GM19328 (cell line): ENCODE measurements at regions not wholly inside any gene's neighbourhood (a gene's known extent, or its start where the extent isn't known, plus 50 kb on each side); places are given as distances from the start of the nearest gene placed in this dataset.

Experiments
- ATAC-seq: cut with Tn5 transposase; IDR thresholded peaks from one replicate; pipeline ENCODE4 v1.9.1; 2021; ENCODE audit warnings: mild to moderate bottlenecking, moderate library complexity; ENCODE audit not compliant: unreplicated experiment

DNA sequence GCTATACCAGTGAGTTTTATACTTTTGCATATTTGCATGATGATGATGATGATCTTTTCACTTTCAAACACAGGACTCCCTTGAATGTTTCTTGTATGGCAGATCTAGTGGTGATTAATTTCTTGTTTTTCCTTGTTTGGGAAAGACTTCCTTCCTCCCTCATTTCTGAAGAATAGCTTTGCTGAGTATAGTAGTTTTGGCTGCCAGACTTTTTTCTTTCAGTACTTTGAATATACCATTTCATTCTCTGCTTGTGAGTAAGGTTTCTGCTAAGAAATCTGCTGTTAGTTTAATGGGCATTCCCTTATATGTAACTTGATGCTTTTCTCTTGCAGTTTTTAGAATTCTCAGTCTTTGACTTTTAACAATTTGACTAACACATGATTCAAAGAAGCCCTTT is 547.4 kb upstream of the CXADR start:
- ATAC-seq: no peak

DNA sequence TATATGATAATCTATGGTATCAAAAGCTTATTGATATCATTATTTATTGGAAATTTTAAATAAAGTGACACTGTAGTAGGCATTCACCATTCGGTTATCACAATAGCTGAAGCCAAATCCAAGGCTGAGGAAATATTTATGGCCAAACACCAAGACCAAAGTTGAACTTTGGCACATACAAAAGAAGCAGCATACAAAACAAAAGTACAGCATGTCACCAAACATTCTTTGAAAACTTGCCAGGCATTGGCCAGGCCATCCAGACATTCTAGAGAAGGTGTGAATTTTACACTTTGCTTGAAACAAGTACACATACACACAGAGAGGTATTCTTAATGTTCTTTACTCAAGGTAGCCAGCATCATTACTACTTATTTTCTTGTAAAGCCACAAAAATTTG is 544.4 kb upstream of the CXADR start:
- ATAC-seq: no peak

DNA sequence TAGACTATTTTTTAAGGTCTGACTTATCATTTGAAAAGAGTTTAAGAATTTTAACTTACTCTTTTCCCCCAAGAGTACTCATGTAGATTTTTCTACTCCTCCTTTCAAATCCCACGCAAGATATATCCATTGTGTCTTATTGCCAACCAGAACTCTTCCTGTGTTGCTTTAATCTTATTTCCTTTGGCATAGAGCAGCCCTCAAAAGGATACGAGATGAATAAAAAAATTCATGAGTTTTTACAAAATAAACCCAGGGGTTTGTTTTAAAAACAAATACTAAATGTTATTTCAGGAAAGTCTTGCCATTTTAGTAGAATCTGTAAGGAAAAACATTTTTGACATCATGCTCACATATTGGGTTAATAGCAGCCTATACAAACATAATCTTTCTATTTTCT is 543.2 kb upstream of the CXADR start:
- ATAC-seq: no peak

DNA sequence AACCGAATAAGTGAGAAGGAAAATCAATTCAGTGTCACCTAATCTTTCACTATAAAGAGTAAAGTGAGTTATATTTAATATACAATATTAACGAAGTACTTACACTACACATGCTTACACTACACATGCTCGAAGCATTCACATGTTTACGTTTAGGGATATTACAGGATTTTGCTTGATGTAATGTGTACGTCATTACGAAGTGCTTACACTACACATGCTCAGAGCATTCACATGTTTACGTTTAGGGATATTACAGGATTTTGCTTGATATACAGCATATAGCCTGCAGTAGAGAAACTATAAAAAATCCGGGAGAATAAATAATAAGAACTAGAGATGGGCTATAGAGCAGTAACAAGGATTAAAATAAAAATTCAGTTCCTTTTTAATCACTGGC is 538.8 kb upstream of the CXADR start:
- no peak for ATAC-seq

DNA sequence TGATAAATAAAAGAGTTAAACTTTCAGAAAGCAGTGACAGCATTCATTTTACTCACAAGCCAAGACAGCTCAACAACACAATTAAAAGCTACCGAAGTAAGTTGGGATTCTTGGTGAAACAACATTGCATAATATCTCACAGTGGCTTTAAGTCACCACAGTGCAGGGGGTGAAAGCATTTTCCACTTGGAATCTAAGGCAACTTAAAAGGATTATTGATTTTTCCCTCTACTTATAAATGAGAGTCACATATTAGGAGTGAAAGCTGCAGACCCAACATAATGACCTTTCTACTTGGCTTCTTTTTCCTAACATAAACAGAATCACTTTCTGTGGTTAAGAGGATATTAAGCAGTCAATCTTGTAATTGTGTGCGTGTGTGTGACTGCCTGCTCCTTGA is 536.6 kb upstream of the CXADR start:
- no peak for ATAC-seq

DNA sequence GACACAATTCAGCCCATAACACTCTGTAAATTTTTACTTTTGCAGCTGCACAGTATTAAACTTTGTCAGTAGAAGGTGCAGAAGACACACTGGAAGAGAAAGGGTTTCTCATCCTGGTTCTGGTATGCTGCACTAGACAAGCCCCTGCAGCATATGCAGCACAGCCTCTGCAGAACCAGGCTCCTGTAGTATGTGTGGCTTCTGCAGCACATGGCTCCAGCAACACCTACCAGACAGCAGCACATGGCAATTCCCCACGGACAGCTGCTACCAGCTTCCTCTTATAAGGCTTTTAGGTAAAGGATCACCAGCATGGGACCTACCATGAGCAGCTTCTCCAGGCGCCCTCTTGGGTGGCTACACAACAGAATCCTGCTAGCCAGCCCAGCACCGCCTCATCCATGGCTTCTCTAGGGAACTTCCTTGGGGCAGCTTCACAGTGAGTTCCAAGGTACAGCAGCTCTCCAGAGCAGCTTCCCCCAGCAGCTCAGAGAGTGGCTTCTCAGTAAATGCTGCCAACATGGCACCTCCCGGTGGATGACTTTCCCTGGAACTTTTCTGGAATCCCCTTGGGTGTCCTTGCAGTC is 534.4 kb upstream of the CXADR start:
- no peak for ATAC-seq

DNA sequence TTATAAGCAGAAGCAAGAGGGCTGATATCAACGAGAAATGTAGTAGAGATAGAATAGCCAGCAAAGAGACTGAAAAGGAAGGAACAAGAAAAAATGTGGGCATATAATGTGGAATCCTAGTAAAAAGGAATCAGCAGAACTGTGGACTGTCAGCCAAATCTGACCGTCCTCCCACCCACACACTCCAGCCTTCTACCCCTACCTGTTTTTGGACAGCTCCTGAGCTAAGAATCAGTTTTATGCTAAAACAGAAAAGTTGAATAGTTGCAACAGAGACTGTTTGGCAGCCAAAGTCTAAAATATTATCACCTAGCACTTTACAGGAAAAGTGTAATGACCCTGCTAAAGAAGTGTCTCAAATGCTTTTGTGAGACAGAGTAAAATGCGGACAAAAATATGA is 533.3 kb upstream of the CXADR start:
- no peak for ATAC-seq

DNA sequence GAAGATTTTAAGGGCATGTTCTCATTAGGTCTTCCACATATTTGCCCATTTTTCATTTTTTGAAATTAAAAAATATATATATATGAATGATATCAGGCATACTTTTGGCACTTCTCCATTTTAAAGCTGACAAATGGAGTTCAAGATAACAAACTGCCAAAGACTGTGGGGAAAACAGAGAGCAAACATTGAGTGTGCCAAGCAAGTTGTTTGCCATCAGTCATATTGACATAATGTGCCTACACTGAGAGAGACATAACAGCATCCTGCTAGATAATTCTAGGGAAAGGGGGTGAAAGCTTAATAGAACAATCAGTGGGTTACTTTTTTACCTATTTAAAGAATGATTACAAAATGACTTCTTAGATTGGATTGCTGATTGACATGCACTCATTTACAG is 529.4 kb upstream of the CXADR start:
- ATAC-seq: no peak

DNA sequence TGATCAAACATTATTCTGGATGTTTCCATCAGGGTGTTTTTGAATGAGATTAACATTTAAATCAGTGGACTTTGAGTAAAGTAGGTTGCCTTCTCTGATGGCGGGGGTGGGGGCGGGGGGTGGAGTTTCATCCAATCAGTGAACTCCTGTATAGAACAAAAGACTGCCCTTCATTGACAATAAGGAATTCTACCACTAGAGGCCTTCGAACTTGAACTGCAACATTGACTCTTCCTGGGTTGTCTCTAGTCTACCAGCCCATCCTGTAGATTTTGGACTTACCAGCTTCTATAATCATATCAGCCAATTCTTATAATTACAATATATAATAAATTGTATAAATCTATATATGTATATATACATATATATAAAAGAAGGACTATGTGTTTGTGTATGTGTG is 520.4 kb upstream of the CXADR start:
- no peak for ATAC-seq

DNA sequence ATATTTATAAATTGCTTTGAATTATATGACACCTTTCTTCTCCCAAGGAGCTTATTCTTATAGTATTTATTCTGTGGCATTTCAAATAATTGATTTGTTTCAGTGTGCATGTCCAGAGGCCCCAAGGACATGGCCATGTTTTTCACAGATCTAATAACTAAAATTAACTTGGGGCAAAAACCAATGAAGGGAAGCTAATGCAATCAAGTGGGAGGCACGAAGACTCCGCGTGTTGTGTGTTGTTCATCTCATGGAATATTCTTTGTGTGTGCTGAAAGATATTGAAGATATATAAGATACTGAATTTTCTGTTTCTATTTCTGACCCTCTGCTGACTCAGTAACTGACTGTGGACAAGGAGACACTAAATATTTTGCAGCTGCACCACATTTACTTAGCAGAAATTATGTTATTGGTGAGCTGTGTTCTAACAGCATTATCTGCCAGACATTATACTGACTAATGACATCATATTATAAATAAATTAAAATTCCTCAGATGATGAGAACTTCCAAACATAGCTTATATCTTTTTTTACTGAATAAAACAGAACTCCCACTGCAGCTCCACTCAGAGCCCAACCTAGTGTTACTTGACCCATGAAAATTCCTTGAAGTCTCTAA is 519.3 kb upstream of the CXADR start:
- no peak for ATAC-seq

DNA sequence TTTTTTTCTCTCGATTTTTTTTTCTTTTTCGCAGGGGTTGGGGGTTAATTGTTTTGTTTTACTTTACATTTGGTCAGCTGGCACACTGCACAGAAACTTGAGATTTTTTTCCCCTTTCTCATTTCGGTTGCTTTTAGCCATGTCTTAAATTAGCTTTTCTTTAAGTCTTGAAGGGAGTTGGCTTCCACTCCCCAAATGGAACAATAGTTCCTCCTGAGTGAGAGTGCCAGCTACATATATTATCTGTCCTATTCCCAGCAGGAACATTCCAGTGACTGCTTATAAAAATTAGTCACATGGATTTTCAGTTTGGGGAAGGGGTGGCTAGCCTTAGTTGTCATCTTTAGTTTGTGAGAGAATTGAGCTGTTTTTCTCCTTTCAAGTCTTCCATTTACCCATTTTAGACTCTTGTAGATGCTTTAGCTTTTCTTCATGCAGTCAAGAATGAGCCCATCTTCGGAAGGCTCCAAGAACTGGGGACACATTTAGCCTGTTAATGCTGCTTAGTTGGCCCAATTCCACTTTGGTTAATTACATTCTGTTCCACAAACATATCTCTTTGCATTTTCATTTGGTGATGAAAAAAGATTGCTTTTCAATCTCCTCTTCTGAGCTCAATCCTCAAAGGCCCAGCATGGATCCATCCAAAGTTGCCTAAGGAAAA is 510.1 kb upstream of the CXADR start:
- ATAC-seq: no peak

DNA sequence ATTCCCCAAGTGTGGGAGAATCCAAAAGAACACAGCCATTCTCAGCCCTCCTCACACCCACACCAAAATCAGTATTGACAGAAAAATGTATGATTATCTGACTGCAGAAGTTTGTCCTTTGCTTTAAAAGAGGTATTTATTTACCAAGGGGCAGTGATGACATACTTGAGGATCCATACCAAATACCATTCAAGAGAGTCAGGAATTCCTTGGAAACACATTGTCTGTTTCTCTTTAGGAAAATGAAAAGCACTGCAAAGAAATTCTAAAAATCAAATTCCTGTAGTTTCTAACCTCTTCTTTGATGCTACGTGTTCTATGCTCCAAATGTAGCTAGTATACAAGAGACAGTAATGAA is 509.6 kb upstream of the CXADR start:
- ATAC-seq: no peak

DNA sequence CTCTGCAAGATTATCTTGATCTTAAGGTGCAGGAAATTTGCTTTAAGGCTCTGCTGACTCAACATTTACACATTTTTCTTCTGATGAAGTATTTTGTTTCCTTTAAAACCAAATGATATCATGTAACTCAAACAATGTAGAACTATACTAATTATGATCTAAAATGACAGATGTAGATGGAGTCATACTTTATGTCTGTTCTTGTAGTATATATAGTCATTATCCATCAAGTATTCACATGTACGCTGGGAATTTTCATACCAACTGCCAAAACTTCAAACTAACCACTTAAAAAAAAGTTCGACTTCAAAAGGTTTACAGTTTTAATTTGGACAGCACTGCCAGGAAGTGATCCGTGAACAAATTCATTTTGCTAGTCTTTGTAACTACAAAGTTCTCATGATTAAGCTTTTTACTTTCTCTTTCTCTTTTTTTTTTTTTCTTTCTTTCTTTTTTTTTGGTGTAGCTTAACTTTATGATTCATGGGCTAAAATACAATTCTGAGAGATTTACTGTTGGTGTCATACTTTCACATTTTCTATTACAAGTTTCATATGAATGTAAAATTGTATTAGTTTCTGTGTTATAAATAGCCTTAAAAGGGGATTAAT is 509.0 kb upstream of the CXADR start:
- ATAC-seq: no peak

DNA sequence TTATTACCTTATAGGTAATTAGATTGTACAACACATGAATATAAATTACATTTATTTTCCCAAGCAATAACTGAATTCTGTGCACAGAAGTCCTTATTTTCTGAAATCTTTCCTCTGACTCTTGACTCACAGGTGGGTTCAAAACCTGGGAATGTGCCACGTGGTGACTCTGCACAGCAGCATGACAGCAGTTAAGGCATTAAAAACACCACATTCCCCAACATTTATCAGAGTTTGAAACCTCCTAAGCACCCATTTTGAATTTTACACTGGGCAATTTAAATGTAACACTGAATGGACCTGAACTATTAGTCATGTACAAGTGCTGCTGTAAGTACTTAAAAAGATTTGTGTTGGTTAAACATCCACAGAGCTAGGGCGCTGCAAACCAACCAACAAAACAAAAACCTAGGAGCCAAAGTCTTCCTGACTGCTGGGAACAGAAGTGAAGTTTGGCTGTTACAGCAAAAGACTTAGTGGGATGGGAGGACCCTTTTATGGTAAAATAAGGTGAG is 480.6 kb upstream of the CXADR start:
- ATAC-seq: no peak

DNA sequence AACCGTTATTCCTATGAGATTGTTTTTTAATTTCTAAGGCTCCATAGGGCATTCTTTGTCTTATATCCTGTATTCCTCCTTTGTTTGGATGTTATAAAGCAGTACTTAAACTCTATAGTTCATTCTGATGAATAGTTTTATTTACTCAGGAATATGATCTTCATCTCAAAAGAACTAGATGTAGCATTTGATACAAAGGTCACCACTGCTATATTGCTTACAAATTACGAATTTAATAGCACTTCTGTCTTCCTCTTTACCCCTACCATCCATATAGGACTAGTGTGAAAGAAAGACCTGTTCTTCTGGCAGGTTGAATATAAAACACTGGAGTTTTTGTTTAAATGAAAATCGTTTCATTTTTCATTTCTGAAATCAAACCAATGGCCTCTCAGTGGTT is 468.1 kb upstream of the CXADR start:
- no peak for ATAC-seq

DNA sequence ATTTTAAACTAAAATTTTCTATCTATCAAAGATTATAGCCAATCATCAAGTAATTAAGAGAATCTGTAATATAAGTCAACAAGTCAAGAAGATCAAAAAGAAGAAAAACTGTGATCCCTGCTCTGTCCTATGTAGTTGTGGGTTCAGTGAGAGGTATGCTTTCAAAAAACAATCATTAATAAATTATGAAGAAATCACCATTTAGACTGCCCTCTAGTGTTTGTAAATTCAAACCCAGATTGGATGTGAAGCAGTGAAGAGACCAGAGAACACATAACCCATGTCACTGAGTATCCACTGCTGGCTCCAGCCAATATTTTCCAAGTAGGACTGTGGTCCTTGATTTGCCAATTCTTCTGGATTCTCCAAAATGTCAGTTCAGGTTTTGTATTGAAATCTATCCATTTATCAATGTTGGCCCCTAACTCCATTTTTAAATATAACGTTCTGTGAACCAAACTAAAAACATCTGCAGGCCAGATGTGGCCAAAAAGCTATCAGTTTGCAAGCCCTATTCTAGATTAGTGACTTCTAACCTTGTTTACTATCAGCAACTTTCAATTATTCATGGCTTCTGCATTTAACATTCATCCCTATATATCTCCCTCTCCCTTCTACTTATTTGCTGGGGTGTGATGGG is 467.5 kb upstream of the CXADR start:
- no peak for ATAC-seq

DNA sequence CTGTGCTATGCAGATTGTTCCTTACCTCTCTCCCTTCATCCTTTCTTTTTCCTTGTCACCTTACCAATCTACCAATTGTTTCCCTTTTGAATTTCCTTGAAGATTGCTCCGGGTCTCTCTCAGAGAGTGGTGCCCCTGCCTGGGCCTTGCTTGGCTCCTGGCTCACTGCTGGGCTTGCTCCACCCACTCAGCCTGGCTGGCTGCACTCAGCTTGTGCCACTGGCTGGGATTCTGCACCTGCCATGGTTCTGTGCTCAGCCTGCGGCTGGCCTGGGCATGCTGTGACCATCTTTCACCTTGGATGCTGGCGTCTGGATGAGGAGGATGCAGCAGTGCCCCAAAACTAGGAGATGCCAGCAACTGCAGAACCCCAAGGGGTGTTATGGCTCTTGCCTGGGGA is 463.9 kb upstream of the CXADR start:
- ATAC-seq: no peak

DNA sequence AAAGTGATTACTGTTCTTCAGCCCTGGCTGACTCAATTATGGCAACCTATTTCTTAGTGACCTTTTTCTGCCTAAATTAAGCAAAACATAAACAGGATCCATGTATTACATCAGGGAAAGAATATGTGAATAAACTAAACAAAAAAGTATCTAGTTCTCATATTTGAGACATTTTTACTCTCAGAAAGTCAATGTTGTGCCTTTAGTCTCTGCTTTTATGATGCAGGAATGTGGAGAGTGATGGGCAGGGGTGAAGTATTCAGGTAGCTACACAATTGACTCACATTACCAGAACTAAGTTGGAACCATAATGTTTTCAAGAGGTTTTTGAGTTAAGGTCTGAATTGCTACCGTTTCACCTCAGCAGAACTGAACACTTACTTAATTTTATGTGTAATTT is 462.7 kb upstream of the CXADR start:
- no peak for ATAC-seq

DNA sequence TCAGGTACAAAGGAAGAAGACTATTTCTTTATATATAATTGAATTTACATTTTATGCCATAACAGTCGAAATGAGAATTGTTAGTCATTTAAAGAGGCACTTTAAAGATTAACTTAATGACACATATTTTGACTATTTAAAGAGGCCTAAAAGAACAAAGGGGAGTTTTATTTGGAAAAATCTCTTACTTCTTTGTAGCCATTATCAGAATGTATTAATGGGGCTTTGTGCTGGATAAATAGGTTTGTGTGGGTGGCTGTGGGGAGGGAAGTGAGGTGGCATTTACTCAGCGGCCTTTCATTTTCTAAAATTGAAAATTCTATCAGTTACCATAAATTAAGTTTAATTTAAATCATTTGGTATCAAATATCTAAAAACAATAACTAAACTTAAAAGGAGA is 462.2 kb upstream of the CXADR start:
- ATAC-seq: no peak

DNA sequence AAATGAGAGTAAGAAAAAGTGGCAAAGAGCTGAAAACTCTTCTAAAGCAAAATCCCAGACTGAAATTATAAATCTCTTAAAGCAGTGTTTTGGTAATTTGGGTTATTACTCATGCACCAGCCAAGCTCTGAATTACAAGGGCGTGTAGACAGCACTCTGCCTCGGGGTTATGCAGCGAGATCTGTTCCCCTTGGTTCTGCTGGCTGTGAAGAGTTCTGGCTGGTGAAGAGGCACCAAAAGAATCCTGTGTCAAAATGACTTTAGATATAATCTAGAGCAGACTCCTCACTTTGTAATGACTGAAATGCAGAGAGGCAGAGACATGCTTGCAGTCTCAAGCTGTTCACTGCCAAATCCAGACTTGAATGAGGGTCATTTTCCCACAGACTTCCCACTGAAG is 461.8 kb upstream of the CXADR start:
- ATAC-seq: no peak

DNA sequence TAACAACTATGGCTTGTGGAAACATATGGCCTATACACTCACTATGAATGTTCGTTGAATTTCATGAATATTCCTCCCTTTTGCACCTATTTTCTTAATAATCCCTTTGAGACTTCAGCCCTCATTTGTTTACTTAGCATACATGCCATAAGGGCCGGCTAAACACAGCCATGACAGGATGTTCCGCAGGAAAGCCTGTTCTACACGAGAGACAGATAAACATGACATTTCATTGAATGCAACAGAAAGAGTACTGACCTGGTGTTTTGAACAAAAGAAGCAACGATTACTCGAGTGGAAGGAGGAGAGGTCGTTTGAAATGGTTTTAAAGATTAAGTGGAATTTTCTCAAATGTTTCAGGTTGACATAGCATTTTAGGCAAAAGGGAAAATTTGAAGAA is 459.5 kb upstream of the CXADR start:
- ATAC-seq: no peak

DNA sequence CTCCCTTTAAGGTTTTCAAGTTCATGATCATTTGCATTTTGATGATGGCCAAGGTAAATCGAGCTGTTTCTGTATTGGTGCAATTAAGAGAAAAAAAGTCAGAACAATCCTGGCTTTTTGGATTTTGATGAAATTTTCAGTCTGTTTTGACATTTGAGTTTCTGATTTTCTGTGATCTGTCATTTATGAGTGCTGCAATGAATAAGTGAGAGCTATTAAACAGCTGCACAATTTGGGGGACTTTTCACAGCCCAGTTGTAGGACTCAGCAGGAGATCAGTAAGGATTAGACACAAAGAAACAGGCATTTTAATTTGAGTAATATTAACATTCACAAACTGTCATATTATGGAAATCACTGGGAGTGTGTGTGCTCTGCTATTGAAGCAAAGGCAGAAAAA is 452.9 kb upstream of the CXADR start:
- ATAC-seq: no peak
